Spinal cord (tissue), 9 donors: ENCODE measurements at regions not wholly inside any gene's neighbourhood (a gene's known extent, or its start where the extent isn't known, plus 50 kb on each side); places are given as distances from the start of the nearest gene placed in this dataset.

Experiments used
- DNase-seq, 6 donors: peaks; one replicate each; pipeline versions ENCODE4 v3.0.0 to v3.0.0-alpha.2; 2013 to 2015; ENCODE audit warnings: low spot score in 6 of 6, low read depth in 4 of 6
- H3K27ac ChIP-seq: one replicate; pipeline ENCODE4 v1.5.1; 2013; ENCODE audit warnings: low read depth, low read length, control low read depth
- H3K27me3 ChIP-seq: one replicate; pipeline ENCODE4 v1.6.1; 2013; ENCODE audit warnings: low read length; ENCODE audit not compliant: control insufficient read depth, insufficient read depth
- H3K36me3 ChIP-seq: one replicate; pipeline ENCODE4 v1.6.1; 2013; ENCODE audit warnings: low read length; ENCODE audit not compliant: control insufficient read depth, insufficient read depth
- H3K4me1 ChIP-seq: one replicate; pipeline ENCODE4 v1.6.1; 2013; ENCODE audit warnings: low read length; ENCODE audit not compliant: control insufficient read depth, insufficient read depth
- H3K4me3 ChIP-seq: one replicate; pipeline ENCODE4 v1.5.1; 2013; ENCODE audit warnings: low read depth, low read length, control low read depth
- H3K9me3 ChIP-seq: one replicate; pipeline ENCODE4 v1.6.1; 2013; ENCODE audit warnings: low read length; ENCODE audit not compliant: control insufficient read depth, insufficient read depth
- WGBS: methylation state at CpG from one replicate; pipeline ENCODE4 v1.1.5; 2013; ENCODE audit warnings: missing lambda C conversion rate; ENCODE audit not compliant: insufficient coverage; 5-methylcytosine and 5-hydroxymethylcytosine counted together
- donor health status: healthy.

DNA sequence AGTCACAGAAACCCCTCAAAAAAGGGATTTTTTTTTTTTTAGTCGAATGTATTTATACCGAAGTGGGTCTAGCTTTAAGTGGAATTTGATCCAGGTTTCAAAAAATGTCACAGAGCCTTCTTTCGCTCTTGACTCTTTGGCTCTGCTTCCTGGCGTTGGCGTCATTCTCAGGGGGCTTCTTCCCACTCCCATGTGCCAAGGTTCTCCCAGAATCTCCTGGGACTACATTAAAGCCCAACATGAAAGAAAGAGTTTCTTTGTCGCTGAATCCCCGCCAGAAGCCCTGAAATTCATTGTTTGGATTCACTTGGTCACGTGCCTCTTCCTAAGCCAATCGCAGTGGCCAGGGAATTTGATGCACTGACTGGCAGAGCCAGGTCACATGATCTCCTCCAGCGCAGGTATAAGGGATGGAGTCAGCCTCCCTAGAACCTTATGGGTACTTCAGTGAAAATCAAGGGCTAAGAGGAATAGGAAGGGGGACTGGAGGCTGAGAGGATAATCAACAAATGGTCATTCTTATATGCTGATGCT, 101.2 kb downstream of the RPS24 start:
- Histone ChIP-seq H3K9me3 (no peaks in the 10 kb centered on the region), H3K27me3 (no peaks in the 10 kb centered on the region), H3K4me1 (peaks cover 10% of the 10 kb centered on the region), H3K27ac (no peak overlapping the region), H3K36me3 (no peaks in the 10 kb centered on the region), H3K4me3 (no peak overlapping the region)
- WGBS, result 83% methylated on average over 8 of the region's 10 CpGs
- peak in 1 of 6 donors; percentile 54 for DNase-seq

DNA sequence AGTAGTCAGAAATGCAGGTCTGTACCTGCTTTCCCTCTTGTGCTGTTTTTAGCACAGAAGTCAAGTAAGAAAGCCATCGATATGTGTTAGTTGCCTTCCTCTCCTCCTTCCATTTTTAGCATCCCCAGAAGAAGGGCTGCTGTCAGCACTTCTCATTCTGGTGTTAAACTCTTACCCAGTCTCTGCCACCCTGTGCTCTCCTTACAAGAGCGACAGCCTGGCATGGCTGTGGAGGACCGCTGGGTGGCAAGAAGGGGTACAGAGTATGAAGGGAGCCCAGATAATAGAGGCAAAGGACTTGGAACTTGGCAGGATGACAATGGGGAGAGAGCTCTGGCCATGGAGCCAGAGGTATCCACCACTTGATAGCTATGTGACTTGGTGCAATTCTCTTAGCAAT, 103.5 kb downstream of the RPS24 start:
- Histone ChIP-seq H3K36me3 (no peaks in the 10 kb centered on the region), H3K27me3 (no peaks in the 10 kb centered on the region), H3K4me3 (no peak overlapping the region), H3K9me3 (no peaks in the 10 kb centered on the region), H3K4me1 (peaks cover 21% of the 10 kb centered on the region), H3K27ac (no peak overlapping the region)
- WGBS, result 89% methylated on average over 3 of the region's 3 CpGs
- no peak for DNase-seq

DNA sequence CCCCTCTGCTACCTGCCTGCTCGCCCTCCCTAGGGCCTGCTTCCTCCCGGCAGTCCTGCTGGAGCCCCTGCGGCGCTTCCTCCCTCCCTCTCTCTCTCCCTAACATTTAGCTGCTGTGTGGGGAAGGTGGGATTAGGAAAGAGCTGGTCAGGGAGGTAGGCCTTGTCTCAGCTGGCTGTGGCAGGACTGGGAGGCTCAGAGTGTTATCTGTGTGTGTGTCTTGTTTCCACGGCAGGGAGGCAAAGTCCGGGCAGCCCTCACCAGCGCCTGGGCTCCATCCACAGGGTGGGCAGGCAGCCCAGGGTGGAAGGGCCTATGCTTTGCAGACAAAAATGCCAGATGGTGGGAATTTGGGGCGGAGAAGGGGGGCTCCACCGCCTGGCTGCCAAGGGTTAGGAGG, 105.7 kb downstream of the RPS24 start:
- H3K9me3 ChIP-seq, result no peaks in the 10 kb centered on the region
- H3K36me3 ChIP-seq, result no peaks in the 10 kb centered on the region
- 35% methylated on average over 5 of the region's 9 CpGs for WGBS
- peak overlapping the region; percentile 64 for H3K27ac ChIP-seq
- peaks cover 21% of the 10 kb centered on the region for H3K4me1 ChIP-seq
- H3K27me3 ChIP-seq, result no peaks in the 10 kb centered on the region
- peak in 4 of 6 donors; percentile 65 to 95 (median 79) for DNase-seq
- no peak overlapping the region for H3K4me3 ChIP-seq

DNA sequence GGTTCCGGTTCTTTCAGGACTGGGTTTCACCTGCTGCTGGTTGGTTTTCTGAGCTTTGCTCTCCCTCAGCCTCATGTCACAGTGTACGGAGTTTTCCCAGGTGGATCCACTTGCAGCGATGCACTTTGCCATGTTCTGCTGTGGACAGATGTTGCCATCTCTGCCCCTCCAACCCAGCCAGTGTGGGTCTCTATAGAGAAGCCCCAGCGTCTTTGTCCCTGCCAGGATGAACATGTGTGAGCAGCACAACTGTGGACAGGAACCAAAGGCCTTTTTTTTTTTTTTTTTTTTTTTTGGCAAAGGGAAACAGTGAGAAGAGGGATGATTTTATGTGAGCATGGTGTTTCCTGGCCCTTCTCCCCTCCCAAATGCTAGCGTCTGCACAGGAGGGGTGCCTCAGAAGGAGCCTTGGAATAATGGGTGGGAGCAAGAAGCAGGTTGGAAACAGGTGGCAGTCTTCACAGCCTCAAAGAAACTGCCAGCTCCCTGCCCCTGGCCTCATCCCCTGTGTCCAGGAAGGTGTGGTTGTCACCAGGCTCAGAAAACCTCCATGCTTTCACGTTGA, 106.5 kb downstream of the RPS24 start:
- H3K36me3 ChIP-seq, result no peaks in the 10 kb centered on the region
- 39% methylated on average over 4 of the region's 6 CpGs for WGBS
- H3K4me3 ChIP-seq, result no peak overlapping the region
- H3K27ac ChIP-seq, result peak overlapping the region; percentile 64
- no peaks in the 10 kb centered on the region for H3K27me3 ChIP-seq
- peak in 2 of 6 donors; percentile 64 to 81 for DNase-seq
- no peaks in the 10 kb centered on the region for H3K9me3 ChIP-seq
- H3K4me1 ChIP-seq, result peaks cover 21% of the 10 kb centered on the region

DNA sequence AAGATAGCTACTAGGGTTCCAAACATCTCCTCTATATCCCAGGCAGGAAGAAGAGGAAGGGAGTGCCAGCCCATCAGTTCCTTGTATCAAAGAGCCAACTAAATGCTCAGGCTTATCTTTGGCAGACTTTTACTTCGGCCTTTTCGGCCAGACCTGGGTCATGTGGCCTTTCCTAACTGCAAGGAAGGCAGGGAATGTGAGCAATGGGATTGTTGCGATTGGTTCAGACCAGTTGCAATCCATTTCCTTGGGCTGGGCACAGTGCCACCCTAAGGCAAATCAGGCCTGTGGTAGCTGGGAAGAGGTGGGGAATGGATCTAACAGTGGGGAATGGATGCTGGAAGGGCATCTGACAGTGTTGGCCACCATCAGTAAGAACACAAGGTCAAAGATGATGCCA, 109.9 kb downstream of the RPS24 start:
- H3K27me3 ChIP-seq, result no peaks in the 10 kb centered on the region
- WGBS, result 92% methylated on average over 3 of the region's 3 CpGs
- no peak for DNase-seq
- H3K36me3 ChIP-seq, result no peaks in the 10 kb centered on the region
- H3K27ac ChIP-seq, result no peak overlapping the region
- H3K4me3 ChIP-seq, result no peak overlapping the region
- H3K9me3 ChIP-seq, result no peaks in the 10 kb centered on the region
- H3K4me1 ChIP-seq, result peaks cover 21% of the 10 kb centered on the region

DNA sequence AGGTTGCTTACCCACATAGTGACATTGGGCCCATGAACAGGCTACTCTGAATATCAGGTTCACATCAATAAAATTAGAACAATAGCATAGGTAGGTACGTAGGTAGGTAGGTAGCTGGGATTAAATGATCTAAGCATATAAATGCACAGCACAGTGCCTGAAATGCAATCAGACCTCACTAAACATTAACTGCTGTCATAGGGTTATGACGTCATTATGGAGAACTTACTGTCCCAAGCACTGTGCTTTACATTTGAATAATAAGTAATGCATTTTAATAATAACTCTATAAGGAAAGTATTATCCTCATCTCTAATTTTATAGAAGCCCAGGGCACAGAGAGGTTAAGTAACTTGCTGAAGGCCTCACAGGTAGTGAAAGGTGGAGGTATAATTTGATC, 112.5 kb downstream of the RPS24 start:
- no peaks in the 10 kb centered on the region for H3K27me3 ChIP-seq
- H3K9me3 ChIP-seq, result no peaks in the 10 kb centered on the region
- peaks cover 7% of the 10 kb centered on the region for H3K4me1 ChIP-seq
- no CpG with 5 or more reads among the region's 2 CpGs for WGBS
- H3K4me3 ChIP-seq, result no peak overlapping the region
- DNase-seq, result no peak
- H3K27ac ChIP-seq, result no peak overlapping the region
- H3K36me3 ChIP-seq, result no peaks in the 10 kb centered on the region

DNA sequence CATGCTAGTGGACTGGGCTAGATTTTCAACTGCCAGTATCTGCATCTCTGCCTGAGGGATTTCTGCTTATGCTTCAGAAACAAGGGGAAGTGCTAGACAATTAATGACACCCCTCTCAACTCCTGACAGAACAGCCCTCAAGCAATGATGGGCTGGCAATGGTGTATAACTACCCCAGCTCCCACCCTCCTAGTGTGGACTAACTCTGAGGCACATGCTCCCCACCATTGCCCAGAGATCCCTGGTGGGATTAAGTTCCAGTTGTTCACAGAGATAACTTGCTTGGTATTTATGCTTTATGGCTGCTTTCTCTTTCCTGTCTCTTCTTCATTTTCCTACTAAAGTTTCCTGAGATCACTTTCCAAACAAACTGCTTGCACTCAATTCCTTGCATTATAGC, 113.5 kb downstream of the RPS24 start:
- Histone ChIP-seq H3K27ac (no peak overlapping the region), H3K4me1 (peaks cover 7% of the 10 kb centered on the region), H3K9me3 (no peaks in the 10 kb centered on the region), H3K36me3 (no peaks in the 10 kb centered on the region), H3K4me3 (no peak overlapping the region), H3K27me3 (no peaks in the 10 kb centered on the region)
- no peak for DNase-seq

DNA sequence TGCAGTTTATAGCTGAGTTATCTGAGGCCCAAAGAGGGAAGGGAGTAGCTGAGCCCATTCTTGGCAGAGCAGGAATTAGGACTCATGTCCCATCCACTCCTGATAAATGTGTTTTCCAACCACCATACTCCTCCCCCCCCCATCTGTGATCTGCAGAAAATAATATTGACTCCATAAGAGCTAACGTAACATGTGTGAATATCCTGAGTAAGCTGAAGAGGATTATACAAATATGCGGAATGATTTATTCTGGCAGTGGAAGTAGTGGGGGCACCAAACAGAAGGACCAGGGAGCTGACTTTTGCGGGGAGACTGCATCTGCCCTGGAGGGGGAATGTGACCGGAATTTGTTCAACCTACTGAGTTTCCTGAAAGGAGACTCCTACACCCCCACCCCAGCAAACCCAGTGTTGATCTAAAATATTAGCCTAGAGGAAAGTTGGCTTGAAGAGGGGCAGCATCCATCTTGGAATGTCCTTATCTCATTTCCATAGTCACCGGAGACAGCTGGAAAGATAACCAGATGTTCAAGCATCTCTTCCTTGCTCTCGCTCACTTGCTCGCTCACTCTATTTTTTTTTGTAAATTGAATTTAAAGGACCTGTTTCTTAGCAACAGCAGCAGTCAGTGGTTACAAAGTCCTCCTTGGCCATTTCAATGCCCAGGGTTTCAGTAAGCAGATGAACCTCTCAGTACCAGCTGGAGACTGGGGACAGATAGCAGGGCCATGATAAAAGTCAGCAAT, 114.7 kb downstream of the RPS24 start:
- DNase-seq, result peak in 2 of 6 donors; percentile 33 to 91
- no peak overlapping the region for H3K27ac ChIP-seq
- 62% methylated on average over 3 of the region's 7 CpGs for WGBS

DNA sequence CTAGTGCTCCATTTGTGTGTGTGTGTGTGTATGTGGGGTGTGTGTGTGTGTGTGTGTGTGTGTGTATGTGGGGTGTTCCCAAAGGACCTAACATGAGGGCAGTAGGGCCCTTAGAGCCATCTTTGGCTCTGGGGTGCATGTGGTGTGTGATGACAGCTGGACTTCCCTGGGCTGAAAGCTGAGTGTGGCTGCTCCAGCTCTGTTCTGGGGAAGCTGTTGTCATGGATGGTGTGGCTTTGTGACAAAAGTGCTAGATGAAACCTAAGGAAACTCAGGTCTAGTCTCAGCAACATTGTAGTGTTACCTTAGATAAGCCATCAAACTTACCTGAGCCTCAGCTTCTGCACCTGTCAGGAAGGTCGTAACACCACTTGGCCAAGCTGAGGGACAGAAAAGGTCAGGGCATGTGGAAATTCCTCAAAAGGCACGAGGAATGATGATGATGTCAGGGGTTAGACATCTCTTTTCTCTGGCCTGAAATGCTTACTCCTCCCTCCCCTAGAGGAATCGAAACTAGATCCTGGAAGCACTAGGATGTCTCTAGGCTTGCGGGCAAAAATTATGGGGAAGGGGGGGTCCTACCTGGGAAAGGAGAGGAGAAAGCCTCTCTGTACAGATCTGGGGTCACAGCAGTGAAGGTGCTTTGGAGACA, 115.4 kb downstream of the RPS24 start:
- Histone ChIP-seq H3K4me1 (peaks cover 7% of the 10 kb centered on the region), H3K4me3 (no peak overlapping the region), H3K27ac (no peak overlapping the region), H3K9me3 (no peaks in the 10 kb centered on the region), H3K36me3 (no peaks in the 10 kb centered on the region), H3K27me3 (no peaks in the 10 kb centered on the region)
- WGBS, result 100% methylated on average over 1 of the region's 4 CpGs
- DNase-seq, result no peak

More for the DNA sequence above, 114.7 kb downstream of the RPS24 start:
- Histone ChIP-seq H3K4me1 (peaks cover 7% of the 10 kb centered on the region), H3K4me3 (no peak overlapping the region), H3K36me3 (no peaks in the 10 kb centered on the region), H3K9me3 (no peaks in the 10 kb centered on the region), H3K27me3 (no peaks in the 10 kb centered on the region)
